ENCODE measurements at regions not wholly inside any gene's neighbourhood (a gene's known extent, or its start where the extent isn't known, plus 50 kb on each side); places are given as distances from the start of the nearest gene placed in this dataset.

GRCh38 chr5:143673676-143674468 lies 138.1 kb upstream of the HMHB1 start:
- no peaks in the 10 kb centered on the region for H3K36me3 ChIP-seq (ENCODE audit: low read depth)
- H3K4me3 ChIP-seq, result no peak overlapping the region
- DNase-seq (no peak), ATAC-seq (no peak)
- no peak for TF ChIP-seq CTCF (IDR thresholded peaks at IDR 0.05)
- intact Hi-C loops (cut with DNase I, micrococcal nuclease), result no loop called here
- no peaks in the 10 kb centered on the region for H3K9me3 ChIP-seq
- no peaks in the 10 kb centered on the region for H3K4me1 ChIP-seq (ENCODE audit: low read depth)

- TF ChIP-seq CTCF (IDR thresholded peaks at IDR 0.05), result no peak
- DNase-seq (no peak), ATAC-seq (no peak)
- H3K4me3 ChIP-seq, result no peak overlapping the region
- H3K36me3 ChIP-seq (ENCODE audit: low read depth), result no peaks in the 10 kb centered on the region
- no peaks in the 10 kb centered on the region for H3K9me3 ChIP-seq
- no peaks in the 10 kb centered on the region for H3K4me1 ChIP-seq (ENCODE audit: low read depth)
- intact Hi-C loops (cut with DNase I, micrococcal nuclease), result no loop called here
These were observed 139.2 kb upstream of the HMHB1 start for GRCh38 chr5:143672806-143673205.

- no peaks in the 10 kb centered on the region for H3K36me3 ChIP-seq (ENCODE audit: low read depth)
- intact Hi-C loops (cut with DNase I, micrococcal nuclease), result no loop called here
- ATAC-seq, result no peak
- no peaks in the 10 kb centered on the region for H3K4me1 ChIP-seq (ENCODE audit: low read depth)
- no peaks in the 10 kb centered on the region for H3K9me3 ChIP-seq
- no peak overlapping the region for H3K4me3 ChIP-seq
- no peak for TF ChIP-seq CTCF (IDR thresholded peaks at IDR 0.05)
- DNase-seq, result no peak
These were observed 140.0 kb upstream of the HMHB1 start for GRCh38 chr5:143671674-143672569.

- ATAC-seq (no peak), DNase-seq (no peak)
- H3K4me1 ChIP-seq (ENCODE audit: low read depth), result no peaks in the 10 kb centered on the region
- intact Hi-C loops (cut with DNase I, micrococcal nuclease), result no loop called here
- no peak overlapping the region for H3K4me3 ChIP-seq
- H3K9me3 ChIP-seq, result no peaks in the 10 kb centered on the region
- TF ChIP-seq CTCF (IDR thresholded peaks at IDR 0.05), result no peak
- no peaks in the 10 kb centered on the region for H3K36me3 ChIP-seq (ENCODE audit: low read depth)
These were observed 140.9 kb upstream of the HMHB1 start for GRCh38 chr5:143671021-143671420.

- Histone ChIP-seq H3K4me3 (no peak overlapping the region), H3K4me1 (ENCODE audit: low read depth) (no peaks in the 10 kb centered on the region), H3K9me3 (no peaks in the 10 kb centered on the region), H3K36me3 (ENCODE audit: low read depth) (no peaks in the 10 kb centered on the region)
- intact Hi-C loops (cut with DNase I, micrococcal nuclease), result no loop called here
- DNase-seq (no peak), ATAC-seq (no peak)
- no peak for TF ChIP-seq CTCF (IDR thresholded peaks at IDR 0.05)
These were observed 146.1 kb upstream of the HMHB1 start for GRCh38 chr5:143665866-143666265.
